Choroid plexus epithelial cell (primary cell): ENCODE measurements at regions not wholly inside any gene's neighbourhood (a gene's known extent, or its start where the extent isn't known, plus 50 kb on each side); places are given as distances from the start of the nearest gene placed in this dataset.

Experiments used
- DNase-seq: peaks from one replicate; pipeline ENCODE4 v3.0.0-alpha.2; 2010; ENCODE audit warnings: low read depth
- H3K4me3 ChIP-seq: 2 replicates; pipeline ENCODE4 v1.5.1; 2011; ENCODE audit warnings: low read depth, mild to moderate bottlenecking, control low read depth, low read length, moderate library complexity
- TF ChIP-seq, protein P1 (sequence below): conservative IDR thresholded peaks from 2 replicates; pipeline ENCODE4 v1.5.1; 2011; ENCODE audit warnings: low read depth, mild to moderate bottlenecking, control low read depth, inconsistent platforms, low read length, moderate library complexity

DNA sequence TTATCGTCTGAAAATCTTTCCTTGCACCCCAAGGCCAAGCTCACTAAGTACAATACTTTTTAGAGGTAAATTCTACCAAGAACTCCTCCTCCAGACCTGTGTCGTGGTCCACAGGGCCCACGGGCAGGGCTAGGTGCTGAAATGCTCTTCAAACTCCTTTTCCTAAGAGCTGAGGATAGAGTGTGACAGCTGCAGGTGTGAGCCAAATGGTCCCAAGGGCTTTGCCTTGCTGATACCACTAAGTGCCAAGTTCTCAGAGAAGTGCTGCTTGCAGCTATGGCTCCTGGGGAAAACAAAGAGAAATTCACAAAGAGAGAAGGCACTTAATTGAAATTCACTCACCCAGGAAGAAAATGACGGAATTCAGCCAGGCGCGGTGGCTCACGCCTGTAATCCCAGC is 868.9 kb upstream of the AUTS2 start:
- TF ChIP-seq, protein P1, sequence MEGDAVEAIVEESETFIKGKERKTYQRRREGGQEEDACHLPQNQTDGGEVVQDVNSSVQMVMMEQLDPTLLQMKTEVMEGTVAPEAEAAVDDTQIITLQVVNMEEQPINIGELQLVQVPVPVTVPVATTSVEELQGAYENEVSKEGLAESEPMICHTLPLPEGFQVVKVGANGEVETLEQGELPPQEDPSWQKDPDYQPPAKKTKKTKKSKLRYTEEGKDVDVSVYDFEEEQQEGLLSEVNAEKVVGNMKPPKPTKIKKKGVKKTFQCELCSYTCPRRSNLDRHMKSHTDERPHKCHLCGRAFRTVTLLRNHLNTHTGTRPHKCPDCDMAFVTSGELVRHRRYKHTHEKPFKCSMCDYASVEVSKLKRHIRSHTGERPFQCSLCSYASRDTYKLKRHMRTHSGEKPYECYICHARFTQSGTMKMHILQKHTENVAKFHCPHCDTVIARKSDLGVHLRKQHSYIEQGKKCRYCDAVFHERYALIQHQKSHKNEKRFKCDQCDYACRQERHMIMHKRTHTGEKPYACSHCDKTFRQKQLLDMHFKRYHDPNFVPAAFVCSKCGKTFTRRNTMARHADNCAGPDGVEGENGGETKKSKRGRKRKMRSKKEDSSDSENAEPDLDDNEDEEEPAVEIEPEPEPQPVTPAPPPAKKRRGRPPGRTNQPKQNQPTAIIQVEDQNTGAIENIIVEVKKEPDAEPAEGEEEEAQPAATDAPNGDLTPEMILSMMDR, result no peak
- no peak overlapping the region for H3K4me3 ChIP-seq
- DNase-seq, result no peak

DNA sequence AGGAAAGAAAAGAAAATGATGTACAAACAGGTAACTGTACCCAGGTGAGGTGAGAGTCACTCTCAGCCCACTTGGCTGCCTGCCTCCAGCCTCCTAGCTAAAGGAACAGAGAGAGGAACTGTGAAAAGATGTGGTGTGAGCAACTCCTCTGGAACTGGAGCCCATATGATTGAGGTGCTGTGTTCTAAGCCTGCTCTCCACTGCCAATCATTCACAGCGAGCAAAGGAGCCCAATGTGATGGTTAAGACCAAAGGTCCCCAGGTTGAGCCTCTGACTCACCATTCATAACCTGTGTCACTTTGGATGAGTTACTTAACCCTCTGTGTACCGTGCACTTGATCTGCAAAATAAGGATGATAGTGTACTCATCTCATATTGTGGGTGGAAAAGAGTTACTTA is 868.1 kb upstream of the AUTS2 start:
- H3K4me3 ChIP-seq, result no peak overlapping the region
- TF ChIP-seq, protein P1, result no peak
- no peak for DNase-seq

DNA sequence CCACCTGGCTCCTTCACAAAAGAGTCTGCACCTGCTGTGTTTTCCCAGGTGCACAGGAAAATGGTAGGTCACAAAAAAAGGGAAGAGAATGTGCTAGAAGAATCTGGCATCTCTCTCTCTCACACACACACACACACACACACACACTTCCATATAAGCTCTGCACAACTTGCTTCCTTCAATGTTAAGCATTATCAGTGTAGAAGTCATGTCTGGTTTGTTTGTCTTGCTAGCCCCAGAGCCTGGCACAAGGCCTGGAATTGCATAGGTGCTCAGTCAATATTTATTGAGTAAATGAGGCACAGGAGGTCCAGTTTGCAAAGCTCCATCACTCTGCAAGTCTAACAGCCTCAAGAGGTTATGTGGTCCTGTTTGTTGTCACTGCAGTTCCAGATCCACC is 867.3 kb upstream of the AUTS2 start:
- TF ChIP-seq, protein P1, result no peak
- no peak overlapping the region for H3K4me3 ChIP-seq
- no peak for DNase-seq

DNA sequence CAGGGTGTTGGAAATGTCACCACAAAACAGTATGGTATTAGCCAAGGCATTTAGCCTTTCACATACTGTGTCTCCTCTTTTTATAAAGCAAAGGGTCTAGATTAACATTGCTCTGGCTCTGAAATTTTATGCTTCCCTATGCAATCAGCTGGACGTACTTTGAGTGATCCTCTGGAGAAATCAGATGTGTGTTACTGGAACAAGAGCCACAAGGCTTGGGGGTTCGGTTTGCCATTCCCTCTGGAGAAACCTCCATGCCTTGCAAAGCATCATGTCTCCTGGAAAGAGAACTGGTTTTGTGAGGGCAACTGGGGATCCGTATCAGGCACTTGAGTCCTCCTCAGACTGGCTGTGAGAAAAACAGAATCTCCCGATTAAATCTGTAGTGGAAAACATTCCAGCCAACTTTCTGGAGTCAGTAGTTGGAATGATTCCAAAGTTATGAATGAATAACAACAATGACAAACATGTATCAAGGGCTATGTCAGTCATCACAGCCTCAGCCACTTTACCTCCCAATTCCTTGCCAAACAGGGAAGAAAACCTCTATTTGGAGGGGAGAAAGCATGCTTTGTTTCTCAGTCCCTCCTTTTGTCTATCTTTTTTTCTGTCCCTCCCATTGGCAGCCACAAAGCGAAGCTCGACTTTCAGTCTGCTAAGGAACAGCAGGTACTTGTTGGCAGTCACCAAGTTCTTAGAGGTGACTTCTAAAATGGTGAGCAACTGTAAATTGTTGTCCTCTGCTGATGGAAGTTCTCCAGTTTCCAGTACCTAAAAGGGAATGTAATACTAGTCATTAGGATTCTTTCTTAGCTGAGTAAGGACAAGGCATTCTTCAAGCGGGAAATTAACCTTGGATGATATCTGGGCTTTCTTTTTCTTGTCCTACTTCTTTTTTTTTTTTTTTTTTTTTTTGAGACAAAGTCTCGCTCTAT is 864.8 kb upstream of the AUTS2 start:
- DNase-seq, result no peak
- no peak overlapping the region for H3K4me3 ChIP-seq
- TF ChIP-seq, protein P1, result no peak

DNA sequence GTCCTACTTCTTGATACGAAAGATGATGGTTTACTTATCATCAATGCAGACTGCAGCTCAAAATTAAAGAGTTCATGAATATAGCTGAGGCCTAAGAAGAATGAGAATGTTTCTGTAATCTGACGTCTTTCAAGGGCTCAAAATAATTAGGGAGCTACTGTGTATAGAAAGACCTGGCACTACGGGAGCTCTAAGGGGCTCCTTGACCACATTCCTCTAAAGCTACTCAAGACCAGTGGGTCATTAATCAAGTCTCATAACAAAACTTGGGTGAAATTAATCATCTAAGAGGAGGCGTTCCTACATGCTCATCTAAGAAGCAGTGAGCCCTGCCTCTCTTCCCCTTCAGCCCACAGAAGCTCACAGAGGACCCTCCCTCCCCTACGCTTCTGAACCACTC is 863.8 kb upstream of the AUTS2 start:
- DNase-seq, result no peak

DNA sequence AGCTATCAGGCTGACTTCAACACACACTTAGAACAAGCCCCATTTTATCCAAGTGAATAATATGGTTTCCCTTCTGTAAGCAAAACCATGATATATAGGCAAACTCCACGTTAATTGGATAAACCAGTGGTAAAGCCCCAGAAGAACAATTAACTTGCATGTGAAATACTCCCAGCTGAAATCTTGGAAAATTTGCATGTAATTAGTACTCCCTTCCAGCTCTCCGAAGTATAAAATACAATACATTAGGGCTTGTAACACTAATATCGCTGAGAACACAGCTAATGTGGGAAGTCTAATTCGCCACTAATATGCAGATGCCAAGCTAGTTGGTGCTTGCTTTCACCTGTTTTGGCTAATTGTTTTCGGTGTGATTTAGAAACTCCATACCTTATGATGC is 859.0 kb upstream of the AUTS2 start:
- TF ChIP-seq, protein P1, result no peak
- H3K4me3 ChIP-seq, result no peak overlapping the region
- no peak for DNase-seq

More for the DNA sequence above, 863.8 kb upstream of the AUTS2 start:
- TF ChIP-seq, protein P1, result no peak
- H3K4me3 ChIP-seq, result no peak overlapping the region

DNA sequence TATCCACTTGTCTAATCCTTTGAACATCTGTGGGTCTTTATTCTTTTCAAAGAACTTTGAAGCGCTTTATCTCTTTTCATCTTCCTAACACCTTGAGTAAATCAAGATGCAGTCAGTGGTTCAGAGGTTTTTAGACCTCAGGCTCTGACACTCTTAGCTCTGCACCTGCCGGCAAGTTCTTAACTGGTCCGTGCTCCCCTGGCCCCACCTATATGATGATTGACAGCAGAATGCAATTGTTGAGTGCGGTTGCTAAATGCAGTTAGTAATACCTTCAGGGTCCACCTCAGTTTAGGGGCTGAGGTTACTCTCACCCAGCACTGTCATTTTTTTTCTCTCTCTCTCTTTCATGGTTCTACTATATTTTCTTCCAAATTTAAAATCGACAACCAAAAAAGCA is 854.2 kb upstream of the AUTS2 start:
- no peak overlapping the region for H3K4me3 ChIP-seq
- TF ChIP-seq, protein P1, result no peak
- DNase-seq, result no peak
